UCSD-AML1 (cell line): ENCODE measurements at regions not wholly inside any gene's neighbourhood (a gene's known extent, or its start where the extent isn't known, plus 50 kb on each side); places are given as distances from the start of the nearest gene placed in this dataset.
"Not testable (repeated sequence)": the region's sequence is repeated elsewhere in the genome, so short reads cannot be mapped to it uniquely, and the experiment has no call there.

Experiments used
- DNase-seq: peaks from one replicate; lab custom pipeline; 2025; ENCODE audit not compliant: unreplicated experiment; lab: John Stamatoyannopoulos, UW

- DNase-seq: not testable (repeated sequence)
Measured at GRCh38 chr15:62657501-62657900, 385.0 kb upstream of the TPM1 start.

GRCh38 chr15:62658498-62658897, 384.0 kb upstream of the TPM1 start:
- peak; percentile 25 for DNase-seq

GRCh38 chr15:62663547-62663946, 379.0 kb upstream of the TPM1 start:
- DNase-seq: no peak

- no peak for DNase-seq
Measured at GRCh38 chr15:62665449-62665848, 377.1 kb upstream of the TPM1 start.

DNA sequence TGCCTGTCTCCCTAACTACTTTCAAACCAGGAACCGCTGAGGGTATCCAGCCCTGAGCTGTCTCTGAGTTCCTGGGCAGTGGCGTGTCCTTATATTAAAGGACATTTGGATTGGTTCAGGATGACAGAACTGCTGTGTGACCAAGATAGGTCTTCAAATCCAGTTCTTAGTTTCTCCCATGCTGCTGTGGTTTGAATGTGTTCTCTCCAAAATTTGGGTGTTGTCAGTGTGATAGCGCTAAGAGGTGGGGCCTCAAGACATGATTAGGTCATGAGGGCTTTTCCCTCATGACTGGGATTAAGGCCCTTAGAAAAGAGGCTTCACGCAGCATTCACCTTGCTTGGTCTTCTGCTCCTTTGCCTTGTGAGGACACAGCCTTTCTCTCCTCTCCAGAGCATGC, 376.5 kb upstream of the TPM1 start:
- DNase-seq: no peak

GRCh38 chr15:62672268-62672667, 370.3 kb upstream of the TPM1 start:
- DNase-seq: no peak

- no peak for DNase-seq
Measured at GRCh38 chr15:62676891-62677290, 365.7 kb upstream of the TPM1 start.

DNA sequence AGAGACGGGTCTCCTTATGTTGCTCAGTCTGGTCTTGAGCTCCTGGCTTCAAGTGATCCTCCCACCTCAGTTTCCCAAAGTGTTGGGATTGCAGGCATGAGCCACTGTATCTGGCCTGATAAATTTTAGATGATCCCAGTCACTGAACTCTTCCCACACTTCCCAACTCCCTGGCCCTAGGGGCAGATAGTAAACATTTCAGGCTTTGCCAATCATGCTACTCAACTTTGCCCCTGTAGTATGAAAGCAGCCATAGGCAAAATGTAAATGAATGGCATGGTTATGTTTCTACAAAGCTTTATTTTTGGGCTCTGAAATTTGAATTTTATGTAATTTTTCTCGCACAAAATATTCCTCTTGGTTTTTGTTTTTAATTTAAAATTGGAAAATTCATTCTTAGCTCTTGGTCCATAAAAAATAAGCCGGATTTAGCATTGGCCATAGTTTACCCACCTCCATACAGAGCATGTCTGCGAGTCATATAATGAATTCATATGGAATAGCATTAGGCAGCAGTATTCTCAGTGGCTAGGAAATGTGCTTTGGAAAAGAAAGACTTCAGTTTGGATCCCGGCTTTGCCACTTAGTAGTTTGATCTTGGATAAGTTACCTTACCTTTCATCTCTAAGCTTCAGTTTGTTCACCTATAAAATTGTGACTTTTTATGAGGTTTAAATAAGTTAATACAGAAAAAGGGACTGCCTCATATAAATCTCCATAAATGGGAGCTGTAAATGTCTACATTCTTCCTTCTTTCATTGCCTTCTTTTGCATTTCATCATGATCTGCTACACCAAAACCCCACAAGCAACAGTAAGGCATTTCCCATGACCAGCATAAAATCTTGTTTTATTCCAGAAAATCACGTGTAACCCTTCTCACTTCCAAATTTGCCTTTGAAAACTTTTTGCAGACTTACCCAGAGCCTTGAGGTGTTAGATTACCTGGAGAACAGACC, 360.3 kb upstream of the TPM1 start:
- no peak for DNase-seq

DNA sequence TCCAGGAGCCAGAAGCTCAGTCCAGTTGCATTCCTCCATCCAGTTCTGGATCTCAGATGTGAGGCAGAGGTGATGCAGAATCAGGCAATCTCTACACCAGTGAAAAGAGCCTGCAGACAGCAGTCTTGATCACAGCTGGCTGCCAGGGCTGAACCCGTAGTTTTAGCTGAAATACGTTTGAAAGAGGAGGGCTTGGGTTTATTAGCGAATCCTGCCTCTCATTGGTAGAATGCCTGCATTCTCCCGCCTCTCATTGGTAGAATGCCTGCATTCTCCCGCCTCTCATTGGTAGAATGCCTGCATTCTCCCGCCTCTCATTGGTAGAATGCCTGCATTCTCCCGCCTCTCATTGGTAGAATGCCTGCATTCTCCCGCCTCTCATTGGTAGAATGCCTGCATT, 359.4 kb upstream of the TPM1 start:
- not testable (repeated sequence) for DNase-seq

DNA sequence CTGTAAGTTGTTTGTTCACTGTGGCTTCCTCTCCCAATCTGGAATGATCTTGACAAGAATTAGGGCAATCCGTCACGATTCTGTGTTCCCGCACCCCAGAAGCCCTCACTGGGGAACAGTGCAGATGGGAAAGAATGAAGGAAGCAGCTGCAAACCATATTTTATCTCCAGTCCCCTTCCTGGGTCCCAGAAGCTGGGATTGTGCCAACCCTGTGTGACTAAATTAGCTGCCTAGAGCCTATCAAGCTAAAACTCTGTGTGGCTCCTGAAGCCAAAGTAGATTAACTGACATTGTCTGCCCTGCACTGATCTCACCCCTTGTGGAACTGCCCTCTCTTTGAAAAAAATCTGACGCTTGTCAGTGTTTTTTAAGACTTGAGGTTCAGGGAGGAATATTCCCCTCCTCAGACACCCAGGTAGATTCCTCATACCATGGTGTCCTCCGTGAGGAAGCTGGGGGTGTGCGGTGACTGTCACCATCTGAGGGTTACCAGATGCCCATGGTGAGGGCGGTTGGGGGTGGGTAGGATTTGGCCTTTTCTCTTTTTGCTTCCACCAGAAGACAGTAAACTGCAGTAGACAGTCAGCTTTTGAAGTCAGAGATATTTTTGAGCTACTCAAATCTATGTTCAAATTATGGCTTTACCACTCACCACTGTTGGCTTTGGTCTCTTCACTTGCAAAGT, 358.3 kb upstream of the TPM1 start:
- no peak for DNase-seq

DNA sequence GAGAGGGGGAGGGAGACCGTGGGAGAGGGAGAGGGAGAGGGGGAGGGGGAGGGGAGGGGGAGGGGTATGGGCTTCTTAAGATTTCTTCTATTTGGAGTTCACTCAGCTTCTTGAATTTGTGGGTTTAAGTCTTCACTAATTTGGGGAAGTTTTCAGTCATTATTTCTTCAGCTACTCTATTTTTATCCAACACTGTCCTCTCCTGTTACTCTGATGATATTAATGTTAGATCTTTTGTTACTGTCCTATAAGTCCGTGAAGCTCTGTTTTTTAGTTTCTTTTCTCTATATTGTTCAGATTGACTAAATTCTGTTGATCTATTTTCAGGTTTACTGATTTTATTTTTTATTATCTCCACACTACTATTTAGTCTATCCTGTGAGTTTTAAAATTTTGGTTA, 351.5 kb upstream of the TPM1 start:
- DNase-seq: no peak

DNA sequence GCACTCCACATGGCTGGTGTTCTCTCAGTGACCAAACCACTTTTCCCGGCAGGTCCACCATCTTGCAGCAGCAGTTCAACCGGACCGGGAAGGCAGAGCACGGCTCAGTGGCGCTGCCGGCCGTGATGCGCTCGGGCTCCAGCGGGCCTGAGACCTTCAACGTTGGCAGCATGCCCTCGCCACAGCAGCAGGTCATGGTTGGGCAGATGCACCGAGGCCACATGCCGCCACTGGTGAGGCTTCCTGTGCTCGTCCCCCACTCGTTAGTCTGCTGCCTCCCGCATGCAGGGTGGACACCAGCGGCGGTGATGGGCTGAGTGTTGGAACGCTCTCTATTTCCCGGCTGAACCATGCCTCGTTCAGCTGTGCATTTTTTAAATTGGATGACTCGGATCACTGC, 344.9 kb upstream of the TPM1 start:
- DNase-seq: no peak

- DNase-seq: no peak
Measured at GRCh38 chr15:62698646-62699045, 343.9 kb upstream of the TPM1 start.

DNA sequence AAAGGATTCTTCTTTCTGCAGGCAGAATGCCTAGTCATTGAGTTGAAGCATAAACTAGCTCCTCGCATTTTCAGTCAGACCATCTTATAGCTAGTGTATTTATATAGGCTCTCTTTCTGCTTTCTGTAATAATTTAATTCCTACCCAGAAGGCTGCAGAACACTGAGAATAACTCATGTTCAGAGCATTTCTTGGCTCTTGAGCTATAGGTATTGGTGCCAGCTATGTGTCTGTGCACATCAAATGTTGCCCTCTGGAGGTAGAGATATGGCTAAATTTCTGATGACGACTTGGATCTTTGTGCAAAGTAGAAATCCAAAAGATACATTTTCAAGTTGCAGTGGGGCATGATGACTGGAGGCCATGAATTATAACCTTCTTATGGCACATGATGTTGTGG, 336.2 kb upstream of the TPM1 start:
- DNase-seq: no peak

GRCh38 chr15:62708470-62708869, 334.1 kb upstream of the TPM1 start:
- no peak for DNase-seq

DNA sequence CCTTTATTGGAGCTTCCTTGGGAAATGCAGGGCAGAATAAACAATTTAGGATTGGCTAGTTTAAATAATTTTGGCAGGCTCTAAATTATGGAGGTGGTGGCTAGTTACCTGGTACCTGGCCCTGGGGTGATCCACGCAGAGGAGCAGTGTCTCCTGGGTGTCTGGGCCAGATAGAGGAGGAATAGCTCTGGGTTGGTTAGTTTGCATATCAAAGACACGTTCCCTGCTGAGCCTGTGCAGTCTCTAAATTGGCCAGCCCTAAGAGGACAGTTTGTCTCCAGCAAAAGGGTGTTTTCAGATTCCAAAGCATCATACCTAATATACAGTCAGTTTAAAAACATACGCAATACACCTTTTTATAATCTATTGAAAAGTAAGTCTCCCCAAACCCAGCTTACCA, 333.3 kb upstream of the TPM1 start:
- no peak for DNase-seq

GRCh38 chr15:62711691-62712454, 330.7 kb upstream of the TPM1 start:
- DNase-seq: no peak

DNA sequence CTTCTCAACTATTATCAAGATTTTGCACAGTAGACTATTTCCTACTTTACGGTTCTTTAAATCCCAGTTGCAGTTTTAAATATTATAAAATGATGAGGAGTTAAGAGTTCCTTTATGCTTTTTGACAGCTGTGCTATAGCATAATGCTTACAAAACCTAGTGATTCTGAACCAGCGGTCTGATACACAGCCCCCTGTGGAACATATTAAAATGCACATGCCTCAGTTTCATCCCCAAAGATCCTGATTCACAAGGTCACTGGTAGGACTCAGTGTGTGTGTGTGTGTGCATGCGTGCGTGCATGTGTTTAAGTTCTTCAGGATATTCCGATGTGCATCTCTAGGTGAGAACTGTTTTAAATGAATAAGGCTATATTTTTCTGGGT, 330.1 kb upstream of the TPM1 start:
- no peak for DNase-seq

DNA sequence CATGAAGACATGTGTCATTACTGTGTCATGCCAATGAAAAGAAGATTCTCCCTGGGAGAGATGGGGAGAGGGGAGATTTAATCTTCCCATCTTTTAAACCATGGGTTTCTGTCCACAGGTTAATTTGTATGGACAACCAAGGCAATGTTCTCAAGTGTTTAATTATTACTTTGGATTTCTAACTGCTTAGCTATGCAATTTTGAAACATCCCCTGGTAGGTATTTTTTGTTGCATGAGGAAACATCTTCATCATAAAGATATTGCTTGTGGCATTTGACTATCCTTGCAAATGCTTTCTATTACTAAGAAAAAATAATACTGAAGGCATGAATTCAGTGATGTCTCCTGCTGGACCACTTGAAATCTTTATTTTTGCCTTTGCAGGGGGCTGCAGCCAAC, 326.6 kb upstream of the TPM1 start:
- DNase-seq: no peak

DNA sequence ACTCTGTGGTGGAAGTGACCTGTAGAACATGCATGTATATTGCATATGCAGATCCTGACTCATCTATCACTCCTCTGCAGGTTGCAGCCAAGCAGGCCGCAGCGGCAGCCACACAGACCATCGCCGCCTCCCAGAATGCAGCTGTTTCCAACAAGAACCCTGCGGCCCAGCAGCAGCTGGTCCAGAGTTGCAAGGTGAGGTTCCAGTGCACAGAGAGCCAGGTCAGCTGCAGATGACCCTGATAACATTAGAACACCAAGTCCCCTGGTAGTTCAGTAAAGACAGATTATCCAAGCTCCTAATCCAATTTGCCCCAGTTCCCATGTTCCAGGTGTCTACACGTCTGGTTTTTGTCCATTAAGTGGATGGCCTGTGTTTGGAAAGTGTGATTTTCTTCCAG, 325.1 kb upstream of the TPM1 start:
- DNase-seq: no peak

- no peak for DNase-seq
Measured at GRCh38 chr15:62719316-62719715, 323.2 kb upstream of the TPM1 start.

DNA sequence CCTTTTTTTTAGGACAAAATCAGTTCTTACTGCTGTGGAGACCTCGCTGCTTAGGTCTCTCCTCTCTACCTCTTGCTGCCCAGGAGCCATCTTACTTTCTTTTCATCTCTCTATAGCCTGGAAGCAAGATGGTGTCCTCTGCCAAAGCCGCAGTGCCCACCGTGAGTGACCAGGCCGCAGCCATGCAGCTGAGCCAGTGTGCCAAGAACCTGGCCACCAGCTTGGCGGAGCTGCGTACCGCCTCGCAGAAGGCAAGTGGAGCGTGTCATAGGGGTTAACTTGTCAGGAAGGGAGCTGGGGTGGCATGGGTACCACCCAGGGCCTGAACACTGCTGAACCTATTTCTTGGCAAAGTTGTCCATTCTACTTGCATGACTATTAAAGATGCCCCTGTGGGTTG, 320.3 kb upstream of the TPM1 start:
- no peak for DNase-seq
